Hepatocyte (in vitro differentiated cells): ENCODE measurements at regions not wholly inside any gene's neighbourhood (a gene's known extent, or its start where the extent isn't known, plus 50 kb on each side); places are given as distances from the start of the nearest gene placed in this dataset.
"Not testable (repeated sequence)": the region's sequence is repeated elsewhere in the genome, so short reads cannot be mapped to it uniquely, and the experiment has no call there.

Source experiments
- CTCF ChIP-seq: fragments of 200-600 bp; sonication (generic); IDR thresholded peaks from 2 replicates; pipeline ENCODE4 v1.5.1; 2016; ENCODE audit warnings: antibody characterized with exemption, mild to moderate bottlenecking; ENCODE audit not compliant: poor library complexity
- EZH2 ChIP-seq: fragments of 200-600 bp; sonication (generic); IDR thresholded peaks from 2 replicates; pipeline ENCODE4 v1.6.1; 2016; ENCODE audit warnings: antibody characterized with exemption, mild to moderate bottlenecking, borderline replicate concordance

GRCh38 chr9:67800170-67800569 lies 58.6 kb upstream of the ANKRD20A1 start:
- not testable (repeated sequence) for TF ChIP-seq CTCF, EZH2
